ENCODE measurements at regions not wholly inside any gene's neighbourhood (a gene's known extent, or its start where the extent isn't known, plus 50 kb on each side); places are given as distances from the start of the nearest gene placed in this dataset.

GRCh38 chr5:166083183-166083959 is 2208.1 kb upstream of the WWC1 start (continued):
- no peak for TF ChIP-seq NFATC3 (CRISPR knock-in tag; IDR thresholded peaks at IDR 0.05)
- TF ChIP-seq ZNF282 (IDR thresholded peaks at IDR 0.05; ENCODE audit: partially characterized antibody), result no peak
- no peak for TF ChIP-seq ZNF724P (CRISPR knock-in tag; IDR thresholded peaks at IDR 0.05; ENCODE audit: borderline replicate concordance)
- TF ChIP-seq ETS1 (CRISPR knock-in tag; IDR thresholded peaks at IDR 0.05), result no peak
- no peak for TF ChIP-seq TIGD3 (CRISPR knock-in tag; IDR thresholded peaks at IDR 0.05; ENCODE audit: borderline replicate concordance)
- TF ChIP-seq ZKSCAN8 (CRISPR knock-in tag; IDR thresholded peaks at IDR 0.05; ENCODE audit: borderline replicate concordance), result no peak
- no peak for TF ChIP-seq SCMH1 (CRISPR knock-in tag; IDR thresholded peaks at IDR 0.05; ENCODE audit: borderline replicate concordance)
- TF ChIP-seq CC2D1A (CRISPR knock-in tag; IDR thresholded peaks at IDR 0.05), result no peak
- no peak for TF ChIP-seq ZNF274 (CRISPR knock-in tag; IDR thresholded peaks at IDR 0.05)

GRCh38 chr5:166086568-166086967 is 2204.9 kb upstream of the WWC1 start:
- H3K79me2 ChIP-seq (ENCODE audit: insufficient read depth, low read length), result no peaks in the 10 kb centered on the region
- no peak overlapping the region for H3K4me2 ChIP-seq (ENCODE audit: low read depth, low read length)
- no peak for ATAC-seq
- H3K4me1 ChIP-seq (ENCODE audit: insufficient read depth, low read length), result no peaks in the 10 kb centered on the region
- WGBS (ENCODE audit: low lambda C conversion rate), result 45% methylated on average over 2 of the region's 2 CpGs
- H3K27ac ChIP-seq (ENCODE audit: extremely low read length, insufficient read depth, low read length), result no peak overlapping the region
- H2AFZ ChIP-seq (ENCODE audit: low read length), result no peak overlapping the region
- TF ChIP-seq NR0B2 (CRISPR knock-in tag; IDR thresholded peaks at IDR 0.05) (no peak), RNF219 (CRISPR knock-in tag; IDR thresholded peaks at IDR 0.05) (no peak), ZNF670 (CRISPR knock-in tag; IDR thresholded peaks at IDR 0.05; ENCODE audit: borderline replicate concordance) (no peak), ATF2 (CRISPR knock-in tag; IDR thresholded peaks at IDR 0.05) (no peak)
- in situ Hi-C loops (cut with HindIII; ENCODE audit: extremely low pct_ligation_motif_present, low pct_unique_long_range_greater_than_20kb), result no loop called here
- H3K9ac ChIP-seq (ENCODE audit: insufficient read depth, low read depth, low read length), result no peak overlapping the region
- FAIRE-seq, result no peak
- no peak overlapping the region for H3K4me3 ChIP-seq (replicated peaks in 1 of 3; ENCODE audit: insufficient read depth in 1 of 3, low read depth in 2 of 3, low read length in 3 of 3)
- H3K36me3 ChIP-seq (replicated peaks in 1 of 2; ENCODE audit: control insufficient read depth in 1 of 2, insufficient read depth in 2 of 2, low read length in 2 of 2), result no peaks in the 10 kb centered on the region
- ChIA-PET CTCF (ENCODE audit: low intra/inter-chr PET ratio, low total read pairs) (no interaction called here), POLR2A (no interaction called here)
- intact Hi-C loops (cut with micrococcal nuclease; ENCODE audit: unreplicated experiment), result no loop called here
- no peaks in the 10 kb centered on the region for H4K20me1 ChIP-seq (ENCODE audit: insufficient read depth, low read length)
- H3K27me3 ChIP-seq (ENCODE audit: control insufficient read depth in 1 of 2, insufficient read depth in 2 of 2, low read length in 2 of 2), result no peaks in the 10 kb centered on the region
- H3K9me3 ChIP-seq (ENCODE audit: low read length), result peaks cover 94% of the 10 kb centered on the region
- DNase-seq (ENCODE audit: low spot score), result no peak
- BruUV-seq (replicated peaks), result no TSS peak
